ENCODE measurements at regions not wholly inside any gene's neighbourhood (a gene's known extent, or its start where the extent isn't known, plus 50 kb on each side); places are given as distances from the start of the nearest gene placed in this dataset.
"Not testable (repeated sequence)": the region's sequence is repeated elsewhere in the genome, so short reads cannot be mapped to it uniquely, and the experiment has no call there.

DNA sequence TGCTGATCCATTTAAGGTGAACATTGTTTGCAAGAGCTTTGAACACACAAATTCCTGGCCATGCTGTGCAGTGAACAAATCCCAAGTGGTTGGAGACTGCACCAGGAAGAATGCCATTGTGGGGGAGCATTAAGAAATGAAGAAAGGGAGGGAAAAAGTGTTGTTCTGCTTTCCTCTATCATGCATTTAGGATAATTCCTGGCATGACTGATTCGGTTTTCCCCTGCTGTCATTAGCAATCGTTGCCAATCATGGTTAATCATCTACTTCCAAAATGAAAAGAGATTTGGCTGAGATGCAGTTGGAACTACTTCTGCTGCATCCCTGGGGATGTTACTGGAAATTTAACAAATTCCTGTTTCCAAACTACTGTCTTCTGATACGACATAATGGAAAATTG is 73.7 kb upstream of the ZPLD1 start:
- ATAC-seq = no peak
- TF ChIP-seq ISL1 (CRISPR knock-in tag; IDR thresholded peaks at IDR 0.05) (no peak), OSR1 (CRISPR knock-in tag; IDR thresholded peaks at IDR 0.05) (no peak), PPARA (CRISPR knock-in tag; IDR thresholded peaks at IDR 0.05; ENCODE audit: borderline replicate concordance) (no peak), ZC3H10 (CRISPR knock-in tag; IDR thresholded peaks at IDR 0.05) (no peak)

DNA sequence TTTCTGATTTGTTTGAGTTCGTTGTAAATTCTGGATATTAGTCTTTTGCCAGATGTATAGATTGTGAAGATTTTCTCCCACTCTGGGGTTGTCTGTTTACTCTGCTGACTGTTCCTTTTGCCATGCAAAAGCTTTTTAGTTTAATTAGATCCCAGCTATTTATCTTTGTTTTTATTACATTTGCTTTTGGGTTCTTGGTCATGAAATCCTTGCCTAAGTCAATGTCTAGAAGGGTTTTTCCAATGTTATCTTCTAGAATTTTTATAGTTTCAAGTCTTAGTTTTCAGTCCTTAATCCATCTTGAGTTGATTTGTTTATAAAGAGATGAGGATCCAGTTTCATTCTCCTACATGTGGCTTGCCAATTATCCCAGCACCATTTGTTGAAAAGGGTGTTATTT is 68.7 kb upstream of the ZPLD1 start:
- ATAC-seq = not testable (repeated sequence)

DNA sequence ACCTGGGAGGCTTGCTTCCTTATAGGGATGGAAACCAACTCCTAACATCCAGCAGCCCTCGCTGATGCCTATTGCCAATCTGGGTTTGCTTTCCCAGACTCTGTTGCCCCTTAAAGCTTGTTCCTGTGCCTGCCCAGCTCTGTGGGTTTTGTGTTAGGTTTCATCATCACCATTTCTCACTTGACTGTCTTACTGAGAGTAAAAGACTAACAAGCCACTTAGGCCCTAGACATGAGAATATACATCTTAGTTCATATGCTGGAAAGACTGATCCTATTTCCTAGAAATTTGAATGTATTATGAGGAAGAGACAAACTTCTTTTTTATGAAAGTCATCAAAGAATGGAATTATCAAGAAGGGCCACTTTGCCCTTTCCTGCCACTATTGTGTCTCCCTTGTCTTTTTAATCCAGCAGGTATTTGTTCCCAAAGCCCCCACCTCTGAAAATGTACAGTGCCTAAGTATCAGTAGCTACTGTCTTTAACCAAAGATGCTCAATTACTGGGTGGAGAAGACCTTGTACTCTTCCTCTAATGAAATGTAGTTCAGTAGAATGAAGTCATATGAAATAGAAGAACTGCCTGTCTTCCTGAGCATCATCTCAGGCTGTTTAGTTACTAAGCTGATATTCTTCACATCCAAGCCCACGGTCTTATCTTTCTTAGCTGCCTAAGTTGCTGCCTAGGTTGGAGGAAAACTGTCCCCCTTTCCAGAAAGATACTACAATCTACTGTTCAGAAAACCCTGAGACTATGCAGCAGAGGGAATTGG is 59.8 kb upstream of the ZPLD1 start:
- TF ChIP-seq ZFP3 (CRISPR knock-in tag; IDR thresholded peaks at IDR 0.05) (no peak), CSDC2 (CRISPR knock-in tag; IDR thresholded peaks at IDR 0.05) (no peak), ZNF565 (CRISPR knock-in tag; conservative IDR thresholded peaks at IDR 0.05; ENCODE audit: low read depth) (no peak)
- TF ChIP-seq, protein P1, sequence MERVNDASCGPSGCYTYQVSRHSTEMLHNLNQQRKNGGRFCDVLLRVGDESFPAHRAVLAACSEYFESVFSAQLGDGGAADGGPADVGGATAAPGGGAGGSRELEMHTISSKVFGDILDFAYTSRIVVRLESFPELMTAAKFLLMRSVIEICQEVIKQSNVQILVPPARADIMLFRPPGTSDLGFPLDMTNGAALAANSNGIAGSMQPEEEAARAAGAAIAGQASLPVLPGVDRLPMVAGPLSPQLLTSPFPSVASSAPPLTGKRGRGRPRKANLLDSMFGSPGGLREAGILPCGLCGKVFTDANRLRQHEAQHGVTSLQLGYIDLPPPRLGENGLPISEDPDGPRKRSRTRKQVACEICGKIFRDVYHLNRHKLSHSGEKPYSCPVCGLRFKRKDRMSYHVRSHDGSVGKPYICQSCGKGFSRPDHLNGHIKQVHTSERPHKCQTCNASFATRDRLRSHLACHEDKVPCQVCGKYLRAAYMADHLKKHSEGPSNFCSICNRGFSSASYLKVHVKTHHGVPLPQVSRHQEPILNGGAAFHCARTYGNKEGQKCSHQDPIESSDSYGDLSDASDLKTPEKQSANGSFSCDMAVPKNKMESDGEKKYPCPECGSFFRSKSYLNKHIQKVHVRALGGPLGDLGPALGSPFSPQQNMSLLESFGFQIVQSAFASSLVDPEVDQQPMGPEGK (CRISPR knock-in tag; IDR thresholded peaks at IDR 0.05; ENCODE audit: borderline replicate concordance) = no peak
- ATAC-seq = no peak

DNA sequence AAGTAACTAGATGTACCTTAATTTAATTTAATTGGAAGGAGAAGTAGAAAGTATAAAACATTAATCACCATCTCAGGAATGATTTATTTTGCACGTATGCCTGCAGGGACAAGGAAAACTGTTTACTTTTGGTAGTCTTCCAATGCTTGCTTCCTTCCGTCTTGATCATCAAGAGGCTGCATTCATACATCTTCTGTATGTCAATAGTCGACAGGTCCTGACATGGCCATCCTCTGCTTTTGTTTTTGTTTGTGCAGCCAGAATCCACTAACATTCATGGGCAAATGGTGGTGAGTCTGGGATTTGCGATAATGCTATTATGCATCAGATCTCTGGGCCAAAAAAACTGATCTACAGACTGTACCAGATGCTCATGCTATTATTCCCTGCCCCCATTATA is 56.6 kb upstream of the ZPLD1 start:
- ATAC-seq = no peak

DNA sequence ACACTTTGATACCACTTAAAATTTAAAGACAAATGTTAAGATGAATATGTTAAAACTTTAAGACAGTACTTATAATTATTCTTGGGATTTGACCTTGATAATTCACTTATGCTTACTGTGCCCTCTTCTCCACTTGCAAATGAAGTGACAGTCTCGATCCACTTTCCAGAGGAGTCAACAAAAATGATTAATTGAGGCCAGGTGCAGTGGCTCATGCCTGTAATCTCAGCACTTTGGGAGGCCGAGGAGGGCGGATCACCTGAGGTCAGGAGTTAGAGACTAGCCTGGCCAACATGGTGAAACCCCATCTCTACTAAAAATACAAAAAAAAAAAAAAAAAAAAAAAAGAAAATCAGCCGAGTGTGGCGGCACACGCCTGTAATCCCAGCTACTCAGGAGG is 52.6 kb upstream of the ZPLD1 start:
- not testable (repeated sequence) for ATAC-seq

More for the DNA sequence above, 56.6 kb upstream of the ZPLD1 start:
- TF ChIP-seq ZC3H10 (CRISPR knock-in tag; IDR thresholded peaks at IDR 0.05) = no peak
- TF ChIP-seq, protein P2, sequence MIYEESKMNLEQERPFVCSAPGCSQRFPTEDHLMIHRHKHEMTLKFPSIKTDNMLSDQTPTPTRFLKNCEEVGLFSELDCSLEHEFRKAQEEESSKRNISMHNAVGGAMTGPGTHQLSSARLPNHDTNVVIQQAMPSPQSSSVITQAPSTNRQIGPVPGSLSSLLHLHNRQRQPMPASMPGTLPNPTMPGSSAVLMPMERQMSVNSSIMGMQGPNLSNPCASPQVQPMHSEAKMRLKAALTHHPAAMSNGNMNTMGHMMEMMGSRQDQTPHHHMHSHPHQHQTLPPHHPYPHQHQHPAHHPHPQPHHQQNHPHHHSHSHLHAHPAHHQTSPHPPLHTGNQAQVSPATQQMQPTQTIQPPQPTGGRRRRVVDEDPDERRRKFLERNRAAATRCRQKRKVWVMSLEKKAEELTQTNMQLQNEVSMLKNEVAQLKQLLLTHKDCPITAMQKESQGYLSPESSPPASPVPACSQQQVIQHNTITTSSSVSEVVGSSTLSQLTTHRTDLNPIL (CRISPR knock-in tag; IDR thresholded peaks at IDR 0.05; ENCODE audit: low read depth) = no peak
- TF ChIP-seq OSR1 (CRISPR knock-in tag; IDR thresholded peaks at IDR 0.05) = no peak
- no peak for TF ChIP-seq ZNF565 (CRISPR knock-in tag; conservative IDR thresholded peaks at IDR 0.05; ENCODE audit: low read depth)
- no peak for TF ChIP-seq ZNF70 (CRISPR knock-in tag; IDR thresholded peaks at IDR 0.05)
- TF ChIP-seq CSDC2 (CRISPR knock-in tag; IDR thresholded peaks at IDR 0.05) = no peak
- TF ChIP-seq ESRRG (CRISPR knock-in tag; IDR thresholded peaks at IDR 0.05) = no peak
- TF ChIP-seq SNAI2 (CRISPR knock-in tag; IDR thresholded peaks at IDR 0.05) = no peak
- TF ChIP-seq ZFP30 (CRISPR knock-in tag; IDR thresholded peaks at IDR 0.05) = no peak
- no peak for TF ChIP-seq ZFP3 (CRISPR knock-in tag; IDR thresholded peaks at IDR 0.05)
- TF ChIP-seq, protein P3, sequence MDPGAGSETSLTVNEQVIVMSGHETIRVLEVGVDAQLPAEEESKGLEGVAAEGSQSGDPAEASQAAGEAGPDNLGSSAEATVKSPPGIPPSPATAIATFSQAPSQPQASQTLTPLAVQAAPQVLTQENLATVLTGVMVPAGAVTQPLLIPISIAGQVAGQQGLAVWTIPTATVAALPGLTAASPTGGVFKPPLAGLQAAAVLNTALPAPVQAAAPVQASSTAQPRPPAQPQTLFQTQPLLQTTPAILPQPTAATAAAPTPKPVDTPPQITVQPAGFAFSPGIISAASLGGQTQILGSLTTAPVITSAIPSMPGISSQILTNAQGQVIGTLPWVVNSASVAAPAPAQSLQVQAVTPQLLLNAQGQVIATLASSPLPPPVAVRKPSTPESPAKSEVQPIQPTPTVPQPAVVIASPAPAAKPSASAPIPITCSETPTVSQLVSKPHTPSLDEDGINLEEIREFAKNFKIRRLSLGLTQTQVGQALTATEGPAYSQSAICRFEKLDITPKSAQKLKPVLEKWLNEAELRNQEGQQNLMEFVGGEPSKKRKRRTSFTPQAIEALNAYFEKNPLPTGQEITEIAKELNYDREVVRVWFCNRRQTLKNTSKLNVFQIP (CRISPR knock-in tag; IDR thresholded peaks at IDR 0.05; ENCODE audit: borderline replicate concordance, low read depth) = no peak
- no peak for TF ChIP-seq ARNTL (CRISPR knock-in tag; IDR thresholded peaks at IDR 0.05; ENCODE audit: borderline replicate concordance, low read depth)
- TF ChIP-seq ISL1 (CRISPR knock-in tag; IDR thresholded peaks at IDR 0.05) = no peak
